CD14-positive monocyte (primary cell): ENCODE measurements at regions not wholly inside any gene's neighbourhood (a gene's known extent, or its start where the extent isn't known, plus 50 kb on each side); places are given as distances from the start of the nearest gene placed in this dataset.

Experiments used
- DNase-seq, 3 donors: peaks; one replicate each; pipeline ENCODE4 v3.0.0-alpha.2; 2011 to 2022
- H2AFZ ChIP-seq: 2 replicates; pipeline ENCODE4 v1.6.0; 2012; ENCODE audit warnings: mild to moderate bottlenecking, low read depth, low read length, inconsistent platforms; ENCODE audit not compliant: insufficient read depth, poor library complexity, severe bottlenecking
- H3K27ac ChIP-seq, 2 donors: 1 replicate in 1 of 2; 2 replicates in 1 of 2; pipeline ENCODE4 v1.5.1; 2012 to 2013; ENCODE audit warnings: low read length in 2 of 2, control low read depth in 1 of 2, inconsistent platforms in 1 of 2, low read depth in 1 of 2, mild to moderate bottlenecking in 1 of 2
- H3K27me3 ChIP-seq, 2 donors: one replicate each; pipeline versions ENCODE4 v1.6.0 to v1.6.1; 2011 to 2013; ENCODE audit warnings: low read length in 2 of 2; ENCODE audit not compliant: control insufficient read depth in 2 of 2, insufficient read depth in 2 of 2
- H3K36me3 ChIP-seq, 2 donors: replicated peaks in 1 of 2; 1 replicate in 1 of 2; 2 replicates in 1 of 2; pipeline versions ENCODE4 v1.5.1 to v1.6.1; 2012 to 2013; ENCODE audit warnings: low read length in 2 of 2, control low read depth in 1 of 2, inconsistent platforms in 1 of 2, mild to moderate bottlenecking in 1 of 2; ENCODE audit not compliant: insufficient read depth in 2 of 2, control insufficient read depth in 1 of 2
- H3K4me1 ChIP-seq, 2 donors: 1 replicate in 1 of 2; 2 replicates in 1 of 2; pipeline versions ENCODE4 v1.5.1 to v1.6.1; 2012 to 2013; ENCODE audit warnings: low read length in 2 of 2, control low read depth in 1 of 2, inconsistent platforms in 1 of 2, mild to moderate bottlenecking in 1 of 2, moderate library complexity in 1 of 2; ENCODE audit not compliant: insufficient read depth in 2 of 2, control insufficient read depth in 1 of 2
- H3K4me2 ChIP-seq: replicated peaks from 2 replicates; pipeline ENCODE3; 2012; ENCODE audit warnings: low read length, moderate library complexity, mild to moderate bottlenecking; ENCODE audit not compliant: poor library complexity, severe bottlenecking; ENCODE audit errors: extremely low read depth
- H3K4me3 ChIP-seq, 3 experiments: fragments of 200-600 bp in 1 of 3; sonication (generic) in 1 of 3; replicated peaks in 1 of 3; 1 replicate in 2 of 3; 2 replicates in 1 of 3; pipeline ENCODE4 v1.5.1; 2011 to 2013; ENCODE audit warnings: low read length in 3 of 3, mild to moderate bottlenecking in 3 of 3, control low read depth in 2 of 3, low read depth in 2 of 3, inconsistent platforms in 1 of 3, moderate library complexity in 1 of 3
- H3K79me2 ChIP-seq: 2 replicates; pipeline ENCODE4 v1.6.0; 2012; ENCODE audit warnings: mild to moderate bottlenecking, control low read depth, inconsistent platforms, low read length, moderate library complexity; ENCODE audit not compliant: insufficient read depth
- H3K9ac ChIP-seq: 2 replicates; pipeline ENCODE4 v1.6.0; 2017; ENCODE audit warnings: low read length, mild to moderate bottlenecking; ENCODE audit not compliant: insufficient read depth, poor library complexity, severe bottlenecking
- H3K9me3 ChIP-seq, 2 donors: replicated peaks in 1 of 2; 1 replicate in 1 of 2; 2 replicates in 1 of 2; pipeline versions ENCODE4 v1.5.1 to v1.6.1; 2012 to 2013; ENCODE audit warnings: low read length in 2 of 2, control low read depth in 1 of 2; ENCODE audit not compliant: control insufficient read depth in 1 of 2, insufficient read depth in 1 of 2
- H4K20me1 ChIP-seq: 2 replicates; pipeline ENCODE4 v1.6.0; 2012; ENCODE audit warnings: mild to moderate bottlenecking, low read length, control low read depth, moderate library complexity; ENCODE audit not compliant: insufficient read depth
- H3K27ac Mint-ChIP-seq, 7 donors: one replicate each; pipeline ENCODE4 v1.8.0; 2020; ENCODE audit warnings: mild to moderate bottlenecking in 7 of 7, mixed read lengths in 7 of 7, moderate library complexity in 6 of 7, inconsistent platforms in 2 of 7
- H3K27me3 Mint-ChIP-seq, 3 donors: one replicate each; pipeline ENCODE4 v1.8.0; 2021 to 2022; ENCODE audit warnings: low read depth in 3 of 3, mild to moderate bottlenecking in 3 of 3, mixed read lengths in 3 of 3, moderate library complexity in 3 of 3, inconsistent platforms in 1 of 3
- H3K36me3 Mint-ChIP-seq, 2 donors: one replicate each; pipeline ENCODE4 v1.8.0; 2020; ENCODE audit warnings: mixed read lengths in 2 of 2, inconsistent platforms in 1 of 2, mild to moderate bottlenecking in 1 of 2
- H3K4me1 Mint-ChIP-seq: one replicate; pipeline ENCODE4 v1.8.0; 2020; ENCODE audit warnings: mild to moderate bottlenecking, mixed read lengths
- H3K4me3 Mint-ChIP-seq, 2 donors: one replicate each; pipeline ENCODE4 v1.8.0; 2020; ENCODE audit warnings: mild to moderate bottlenecking in 2 of 2, mixed read lengths in 2 of 2, moderate library complexity in 1 of 2
- H3K9me3 Mint-ChIP-seq, 7 donors: one replicate each; pipeline ENCODE4 v1.8.0; 2020 to 2022; ENCODE audit warnings: mixed read lengths in 7 of 7, mild to moderate bottlenecking in 6 of 7, moderate library complexity in 6 of 7, inconsistent platforms in 2 of 7
- WGBS: methylation state at CpG from one replicate; pipeline ENCODE4 v1.1.5; 2013; ENCODE audit warnings: missing lambda C conversion rate; ENCODE audit not compliant: insufficient coverage; 5-methylcytosine and 5-hydroxymethylcytosine counted together
- intact Hi-C, 2 donors: fragments of 100-400 bp; cut with micrococcal nuclease; formaldehyde crosslinking; loops; one replicate each; pipeline versions ENCODE4 v1.15.0 to v1.15.1; 2023
- TF ChIP-seq, protein P1 (sequence below): fragments of 200-600 bp; IDR thresholded peaks from one replicate; pipeline ENCODE4 v1.8.0; 2022; ENCODE audit warnings: antibody characterized with exemption, mild to moderate bottlenecking

DNA sequence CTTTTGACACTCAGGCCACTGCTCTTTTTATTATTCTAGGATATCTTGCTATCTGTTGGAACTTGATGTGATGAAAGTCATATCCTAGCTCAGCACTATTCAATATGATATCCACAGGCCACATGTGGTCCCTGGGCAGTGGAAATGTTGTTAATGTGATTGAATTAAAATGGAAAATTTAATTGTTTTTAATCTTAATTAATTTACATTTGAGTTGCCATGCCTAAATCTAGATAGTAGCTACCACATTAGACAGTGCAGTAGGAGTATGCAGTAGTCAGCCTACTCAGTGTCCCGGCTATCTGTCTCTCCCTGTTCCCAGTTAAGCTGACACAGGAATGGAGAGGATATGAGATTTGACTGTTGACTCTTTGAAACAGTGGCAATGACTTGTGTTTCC lies 460.2 kb downstream of the GBE1 start:
- no peak overlapping the region for H3K27ac Mint-ChIP-seq
- whole genome bisulfite sequencing, result no CpG with 5 or more reads among the region's 1 CpG
- peaks cover 0 to 3% (median 0%) of the 10 kb centered on the region in 7 donors for H3K9me3 Mint-ChIP-seq
- H3K27me3 Mint-ChIP-seq, result peaks cover 0 to 3% (median 0%) of the 10 kb centered on the region in 3 donors
- TF ChIP-seq, protein P1, sequence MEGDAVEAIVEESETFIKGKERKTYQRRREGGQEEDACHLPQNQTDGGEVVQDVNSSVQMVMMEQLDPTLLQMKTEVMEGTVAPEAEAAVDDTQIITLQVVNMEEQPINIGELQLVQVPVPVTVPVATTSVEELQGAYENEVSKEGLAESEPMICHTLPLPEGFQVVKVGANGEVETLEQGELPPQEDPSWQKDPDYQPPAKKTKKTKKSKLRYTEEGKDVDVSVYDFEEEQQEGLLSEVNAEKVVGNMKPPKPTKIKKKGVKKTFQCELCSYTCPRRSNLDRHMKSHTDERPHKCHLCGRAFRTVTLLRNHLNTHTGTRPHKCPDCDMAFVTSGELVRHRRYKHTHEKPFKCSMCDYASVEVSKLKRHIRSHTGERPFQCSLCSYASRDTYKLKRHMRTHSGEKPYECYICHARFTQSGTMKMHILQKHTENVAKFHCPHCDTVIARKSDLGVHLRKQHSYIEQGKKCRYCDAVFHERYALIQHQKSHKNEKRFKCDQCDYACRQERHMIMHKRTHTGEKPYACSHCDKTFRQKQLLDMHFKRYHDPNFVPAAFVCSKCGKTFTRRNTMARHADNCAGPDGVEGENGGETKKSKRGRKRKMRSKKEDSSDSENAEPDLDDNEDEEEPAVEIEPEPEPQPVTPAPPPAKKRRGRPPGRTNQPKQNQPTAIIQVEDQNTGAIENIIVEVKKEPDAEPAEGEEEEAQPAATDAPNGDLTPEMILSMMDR, result no peak
- H3K4me3 Mint-ChIP-seq, result no peak overlapping the region
- intact Hi-C loops, result no loop called here
- H3K27ac ChIP-seq, result no peak overlapping the region
- H3K9me3 ChIP-seq, result no peaks in the 10 kb centered on the region
- H3K4me1 Mint-ChIP-seq, result no peaks in the 10 kb centered on the region
- H3K79me2 ChIP-seq, result no peaks in the 10 kb centered on the region
- no peaks in the 10 kb centered on the region for H3K4me1 ChIP-seq
- no peaks in the 10 kb centered on the region for H3K27me3 ChIP-seq
- DNase-seq, result no peak
- H3K36me3 ChIP-seq, result no peaks in the 10 kb centered on the region
- H3K4me3 ChIP-seq, result no peak overlapping the region
- no peak overlapping the region for H3K4me2 ChIP-seq
- H3K36me3 Mint-ChIP-seq, result no peaks in the 10 kb centered on the region
- no peak overlapping the region for H3K9ac ChIP-seq
- no peaks in the 10 kb centered on the region for H4K20me1 ChIP-seq
- H2AFZ ChIP-seq, result no peak overlapping the region

DNA sequence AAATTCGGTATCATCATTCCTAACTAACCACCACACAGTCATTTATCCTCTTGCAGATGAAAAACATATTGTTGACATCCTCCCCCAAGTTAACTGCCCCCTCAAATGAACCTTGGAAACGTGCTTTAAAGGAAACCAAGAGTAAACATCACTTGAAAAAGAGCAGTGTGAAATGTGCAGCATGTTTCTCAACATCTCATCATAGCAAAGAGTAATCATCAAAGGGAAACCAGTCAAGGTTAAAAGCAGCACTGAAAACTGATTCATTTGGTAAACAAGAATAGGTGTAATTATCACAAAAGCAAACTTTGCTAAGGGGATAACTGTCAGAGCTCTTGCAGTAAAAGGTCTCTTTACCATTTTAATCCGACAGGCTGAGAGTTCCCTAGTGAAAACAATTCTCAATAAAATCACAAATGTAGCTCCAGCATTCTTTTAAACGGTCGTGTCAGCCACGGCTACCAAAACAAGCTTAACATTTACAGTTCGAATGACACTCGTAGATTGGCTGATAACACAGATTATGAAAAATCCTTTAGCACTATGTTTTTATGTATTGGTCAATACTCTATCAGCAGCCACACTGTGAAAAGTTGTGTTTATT lies 461.0 kb downstream of the GBE1 start:
- intact Hi-C loops, result no loop called here

More for the DNA sequence above, 461.0 kb downstream of the GBE1 start:
- 81% methylated on average over 2 of the region's 8 CpGs for WGBS
- no peaks in the 10 kb centered on the region for H4K20me1 ChIP-seq
- H3K4me3 Mint-ChIP-seq, result no peak overlapping the region
- H3K36me3 ChIP-seq, result no peaks in the 10 kb centered on the region
- H3K79me2 ChIP-seq, result no peaks in the 10 kb centered on the region
- no peak overlapping the region for H2AFZ ChIP-seq
- TF ChIP-seq, protein P1, result no peak
- no peaks in the 10 kb centered on the region for H3K36me3 Mint-ChIP-seq
- H3K27ac Mint-ChIP-seq, result no peak overlapping the region
- no peaks in the 10 kb centered on the region for H3K4me1 Mint-ChIP-seq
- no peak overlapping the region for H3K4me3 ChIP-seq
- H3K27me3 ChIP-seq, result no peaks in the 10 kb centered on the region
- no peak overlapping the region for H3K27ac ChIP-seq
- H3K4me1 ChIP-seq, result no peaks in the 10 kb centered on the region
- H3K9me3 ChIP-seq, result no peaks in the 10 kb centered on the region
- H3K4me2 ChIP-seq, result no peak overlapping the region
- H3K27me3 Mint-ChIP-seq, result peaks cover 0 to 3% (median 0%) of the 10 kb centered on the region in 3 donors
- no peak overlapping the region for H3K9ac ChIP-seq
- H3K9me3 Mint-ChIP-seq, result peaks cover 0 to 3% (median 0%) of the 10 kb centered on the region in 7 donors
- DNase-seq, result no peak
